ENCODE measurements at regions not wholly inside any gene's neighbourhood (a gene's known extent, or its start where the extent isn't known, plus 50 kb on each side); places are given as distances from the start of the nearest gene placed in this dataset.

DNA sequence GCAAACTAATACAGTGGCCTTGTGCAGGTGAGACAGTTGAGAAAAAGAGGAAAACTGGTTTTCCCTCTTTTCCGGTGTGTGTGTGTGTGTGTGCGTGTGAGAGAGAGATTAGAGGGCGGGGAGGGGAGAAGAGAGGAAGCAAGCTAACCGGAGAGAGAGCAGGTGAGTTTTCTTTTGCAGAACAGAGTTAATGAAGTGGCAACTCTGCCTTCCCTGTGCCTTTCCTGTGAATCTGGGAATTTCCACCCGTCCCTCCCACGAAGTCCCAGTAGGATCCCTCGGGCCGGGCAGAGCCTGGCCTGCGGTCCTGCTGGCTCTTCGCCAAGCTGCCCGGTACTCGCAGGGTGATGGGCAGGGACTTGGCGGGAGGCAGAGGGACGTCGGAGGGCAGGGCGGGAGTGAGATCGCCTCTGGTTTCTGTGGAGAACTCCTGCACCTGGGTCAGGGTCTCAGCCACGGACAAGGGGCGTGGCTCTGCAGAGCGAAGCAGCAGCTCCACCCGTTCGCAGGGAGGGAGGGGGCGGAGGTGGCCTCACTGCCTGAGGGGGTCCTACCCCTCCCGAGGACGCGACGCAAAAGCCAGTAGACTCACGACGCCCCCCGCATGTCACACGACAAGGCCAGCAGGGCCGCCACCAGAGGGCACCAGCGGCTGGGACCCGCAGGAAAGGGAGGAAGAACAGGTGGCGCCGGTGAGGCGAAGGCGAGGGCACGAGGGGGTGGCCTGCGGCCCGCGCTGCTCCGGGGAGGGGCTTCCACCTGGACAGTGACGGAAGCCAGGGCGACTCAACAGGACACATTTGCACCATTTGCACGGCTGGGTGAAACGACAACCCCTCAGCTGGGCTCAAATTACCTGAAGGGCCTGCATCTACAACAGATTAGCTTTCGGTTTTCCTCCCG lies 51.2 kb upstream of the RNF182 start (continued):
- TF ChIP-seq, protein P1, sequence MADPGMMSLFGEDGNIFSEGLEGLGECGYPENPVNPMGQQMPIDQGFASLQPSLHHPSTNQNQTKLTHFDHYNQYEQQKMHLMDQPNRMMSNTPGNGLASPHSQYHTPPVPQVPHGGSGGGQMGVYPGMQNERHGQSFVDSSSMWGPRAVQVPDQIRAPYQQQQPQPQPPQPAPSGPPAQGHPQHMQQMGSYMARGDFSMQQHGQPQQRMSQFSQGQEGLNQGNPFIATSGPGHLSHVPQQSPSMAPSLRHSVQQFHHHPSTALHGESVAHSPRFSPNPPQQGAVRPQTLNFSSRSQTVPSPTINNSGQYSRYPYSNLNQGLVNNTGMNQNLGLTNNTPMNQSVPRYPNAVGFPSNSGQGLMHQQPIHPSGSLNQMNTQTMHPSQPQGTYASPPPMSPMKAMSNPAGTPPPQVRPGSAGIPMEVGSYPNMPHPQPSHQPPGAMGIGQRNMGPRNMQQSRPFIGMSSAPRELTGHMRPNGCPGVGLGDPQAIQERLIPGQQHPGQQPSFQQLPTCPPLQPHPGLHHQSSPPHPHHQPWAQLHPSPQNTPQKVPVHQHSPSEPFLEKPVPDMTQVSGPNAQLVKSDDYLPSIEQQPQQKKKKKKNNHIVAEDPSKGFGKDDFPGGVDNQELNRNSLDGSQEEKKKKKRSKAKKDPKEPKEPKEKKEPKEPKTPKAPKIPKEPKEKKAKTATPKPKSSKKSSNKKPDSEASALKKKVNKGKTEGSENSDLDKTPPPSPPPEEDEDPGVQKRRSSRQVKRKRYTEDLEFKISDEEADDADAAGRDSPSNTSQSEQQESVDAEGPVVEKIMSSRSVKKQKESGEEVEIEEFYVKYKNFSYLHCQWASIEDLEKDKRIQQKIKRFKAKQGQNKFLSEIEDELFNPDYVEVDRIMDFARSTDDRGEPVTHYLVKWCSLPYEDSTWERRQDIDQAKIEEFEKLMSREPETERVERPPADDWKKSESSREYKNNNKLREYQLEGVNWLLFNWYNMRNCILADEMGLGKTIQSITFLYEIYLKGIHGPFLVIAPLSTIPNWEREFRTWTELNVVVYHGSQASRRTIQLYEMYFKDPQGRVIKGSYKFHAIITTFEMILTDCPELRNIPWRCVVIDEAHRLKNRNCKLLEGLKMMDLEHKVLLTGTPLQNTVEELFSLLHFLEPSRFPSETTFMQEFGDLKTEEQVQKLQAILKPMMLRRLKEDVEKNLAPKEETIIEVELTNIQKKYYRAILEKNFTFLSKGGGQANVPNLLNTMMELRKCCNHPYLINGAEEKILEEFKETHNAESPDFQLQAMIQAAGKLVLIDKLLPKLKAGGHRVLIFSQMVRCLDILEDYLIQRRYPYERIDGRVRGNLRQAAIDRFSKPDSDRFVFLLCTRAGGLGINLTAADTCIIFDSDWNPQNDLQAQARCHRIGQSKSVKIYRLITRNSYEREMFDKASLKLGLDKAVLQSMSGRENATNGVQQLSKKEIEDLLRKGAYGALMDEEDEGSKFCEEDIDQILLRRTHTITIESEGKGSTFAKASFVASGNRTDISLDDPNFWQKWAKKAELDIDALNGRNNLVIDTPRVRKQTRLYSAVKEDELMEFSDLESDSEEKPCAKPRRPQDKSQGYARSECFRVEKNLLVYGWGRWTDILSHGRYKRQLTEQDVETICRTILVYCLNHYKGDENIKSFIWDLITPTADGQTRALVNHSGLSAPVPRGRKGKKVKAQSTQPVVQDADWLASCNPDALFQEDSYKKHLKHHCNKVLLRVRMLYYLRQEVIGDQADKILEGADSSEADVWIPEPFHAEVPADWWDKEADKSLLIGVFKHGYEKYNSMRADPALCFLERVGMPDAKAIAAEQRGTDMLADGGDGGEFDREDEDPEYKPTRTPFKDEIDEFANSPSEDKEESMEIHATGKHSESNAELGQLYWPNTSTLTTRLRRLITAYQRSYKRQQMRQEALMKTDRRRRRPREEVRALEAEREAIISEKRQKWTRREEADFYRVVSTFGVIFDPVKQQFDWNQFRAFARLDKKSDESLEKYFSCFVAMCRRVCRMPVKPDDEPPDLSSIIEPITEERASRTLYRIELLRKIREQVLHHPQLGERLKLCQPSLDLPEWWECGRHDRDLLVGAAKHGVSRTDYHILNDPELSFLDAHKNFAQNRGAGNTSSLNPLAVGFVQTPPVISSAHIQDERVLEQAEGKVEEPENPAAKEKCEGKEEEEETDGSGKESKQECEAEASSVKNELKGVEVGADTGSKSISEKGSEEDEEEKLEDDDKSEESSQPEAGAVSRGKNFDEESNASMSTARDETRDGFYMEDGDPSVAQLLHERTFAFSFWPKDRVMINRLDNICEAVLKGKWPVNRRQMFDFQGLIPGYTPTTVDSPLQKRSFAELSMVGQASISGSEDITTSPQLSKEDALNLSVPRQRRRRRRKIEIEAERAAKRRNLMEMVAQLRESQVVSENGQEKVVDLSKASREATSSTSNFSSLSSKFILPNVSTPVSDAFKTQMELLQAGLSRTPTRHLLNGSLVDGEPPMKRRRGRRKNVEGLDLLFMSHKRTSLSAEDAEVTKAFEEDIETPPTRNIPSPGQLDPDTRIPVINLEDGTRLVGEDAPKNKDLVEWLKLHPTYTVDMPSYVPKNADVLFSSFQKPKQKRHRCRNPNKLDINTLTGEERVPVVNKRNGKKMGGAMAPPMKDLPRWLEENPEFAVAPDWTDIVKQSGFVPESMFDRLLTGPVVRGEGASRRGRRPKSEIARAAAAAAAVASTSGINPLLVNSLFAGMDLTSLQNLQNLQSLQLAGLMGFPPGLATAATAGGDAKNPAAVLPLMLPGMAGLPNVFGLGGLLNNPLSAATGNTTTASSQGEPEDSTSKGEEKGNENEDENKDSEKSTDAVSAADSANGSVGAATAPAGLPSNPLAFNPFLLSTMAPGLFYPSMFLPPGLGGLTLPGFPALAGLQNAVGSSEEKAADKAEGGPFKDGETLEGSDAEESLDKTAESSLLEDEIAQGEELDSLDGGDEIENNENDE (IDR thresholded peaks at IDR 0.05; ENCODE audit: insufficient replicate concordance, low read length): no peak
- TF ChIP-seq, protein P2, sequence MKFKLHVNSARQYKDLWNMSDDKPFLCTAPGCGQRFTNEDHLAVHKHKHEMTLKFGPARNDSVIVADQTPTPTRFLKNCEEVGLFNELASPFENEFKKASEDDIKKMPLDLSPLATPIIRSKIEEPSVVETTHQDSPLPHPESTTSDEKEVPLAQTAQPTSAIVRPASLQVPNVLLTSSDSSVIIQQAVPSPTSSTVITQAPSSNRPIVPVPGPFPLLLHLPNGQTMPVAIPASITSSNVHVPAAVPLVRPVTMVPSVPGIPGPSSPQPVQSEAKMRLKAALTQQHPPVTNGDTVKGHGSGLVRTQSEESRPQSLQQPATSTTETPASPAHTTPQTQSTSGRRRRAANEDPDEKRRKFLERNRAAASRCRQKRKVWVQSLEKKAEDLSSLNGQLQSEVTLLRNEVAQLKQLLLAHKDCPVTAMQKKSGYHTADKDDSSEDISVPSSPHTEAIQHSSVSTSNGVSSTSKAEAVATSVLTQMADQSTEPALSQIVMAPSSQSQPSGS (IDR thresholded peaks at IDR 0.05; ENCODE audit: low read length): no peak; the same call in 1 of the 2 replicates
- TF ChIP-seq CREB1 (IDR thresholded peaks at IDR 0.05) (peak; percentile 90), SIX5 (IDR thresholded peaks at IDR 0.05; ENCODE audit: low read depth, low read length) (no peak), CBX5 (IDR thresholded peaks at IDR 0.05; ENCODE audit: low read depth, low read length) (no peak), BCL11A (IDR thresholded peaks at IDR 0.05; ENCODE audit: low read depth in 2 of 2, low read length in 2 of 2) (no peak), HDAC2 (IDR thresholded peaks at IDR 0.05; ENCODE audit: borderline replicate concordance in 1 of 2, low read depth in 2 of 2, low read length in 2 of 2) (peak in 1 of 2 experiments; percentile 96; a peak in 3 of 4 replicates), TCF12 (IDR thresholded peaks at IDR 0.05; ENCODE audit: low read depth, low read length) (peak; percentile 74; the same call in 1 of the 2 replicates)
